TTC549 (cell line): ENCODE measurements at regions not wholly inside any gene's neighbourhood (a gene's known extent, or its start where the extent isn't known, plus 50 kb on each side); places are given as distances from the start of the nearest gene placed in this dataset.
"Not testable (repeated sequence)": the region's sequence is repeated elsewhere in the genome, so short reads cannot be mapped to it uniquely, and the experiment has no call there.

Source experiments
- FAIRE-seq: peaks from 2 replicates; lab custom pipeline; 2012; peaks lifted over from hg19 to GRCh38; lab: Jason Lieb, UNC

DNA sequence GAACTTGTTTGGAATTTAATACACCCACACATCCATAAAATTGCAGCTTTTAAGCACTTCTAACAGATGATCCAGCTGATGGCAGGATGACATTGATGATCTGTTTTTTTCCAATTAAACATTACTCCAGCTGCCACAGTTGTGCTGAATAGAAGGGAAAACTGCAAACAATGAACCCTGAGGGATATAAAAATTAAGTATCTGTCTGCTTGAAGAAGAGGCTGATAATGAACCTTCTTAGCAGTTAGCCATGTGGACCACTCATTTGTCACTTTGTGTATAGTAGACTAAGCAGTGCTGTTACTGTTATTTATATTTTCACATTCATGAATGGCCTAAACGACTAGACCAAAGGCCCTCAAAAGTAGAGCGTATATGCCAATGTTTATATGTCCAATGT lies 1201.0 kb upstream of the LRRTM1 start:
- no peak for FAIRE-seq

- FAIRE-seq: no peak
Observed at GRCh38 chr2:81495556-81495955, 1191.0 kb upstream of the LRRTM1 start.

GRCh38 chr2:81483254-81483653 lies 1178.7 kb upstream of the LRRTM1 start:
- no peak for FAIRE-seq

GRCh38 chr2:81481994-81482368 lies 1177.4 kb upstream of the LRRTM1 start:
- no peak for FAIRE-seq

GRCh38 chr2:81481242-81481993 lies 1176.9 kb upstream of the LRRTM1 start:
- no peak for FAIRE-seq

GRCh38 chr2:81467096-81467495 lies 1162.5 kb upstream of the LRRTM1 start:
- FAIRE-seq: no peak

DNA sequence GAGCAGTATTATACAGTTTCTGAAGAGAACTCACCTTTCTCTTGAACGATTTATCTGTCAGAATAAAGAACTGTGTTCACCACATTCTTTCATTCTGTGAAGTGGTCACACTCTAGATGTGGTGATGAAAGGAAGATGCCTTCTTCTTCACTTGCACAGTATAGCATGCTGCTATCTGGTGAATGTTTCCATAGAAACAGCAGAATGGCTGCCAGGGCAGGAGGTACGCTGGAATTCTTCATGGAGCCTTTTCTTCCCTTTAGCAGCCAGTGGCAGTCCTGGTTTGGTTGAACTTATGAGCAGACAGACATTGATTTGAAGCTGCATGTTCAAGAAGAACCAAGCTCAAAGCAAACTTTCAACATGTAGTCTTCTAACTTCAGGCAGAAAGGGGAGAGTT lies 1157.9 kb upstream of the LRRTM1 start:
- no peak for FAIRE-seq

DNA sequence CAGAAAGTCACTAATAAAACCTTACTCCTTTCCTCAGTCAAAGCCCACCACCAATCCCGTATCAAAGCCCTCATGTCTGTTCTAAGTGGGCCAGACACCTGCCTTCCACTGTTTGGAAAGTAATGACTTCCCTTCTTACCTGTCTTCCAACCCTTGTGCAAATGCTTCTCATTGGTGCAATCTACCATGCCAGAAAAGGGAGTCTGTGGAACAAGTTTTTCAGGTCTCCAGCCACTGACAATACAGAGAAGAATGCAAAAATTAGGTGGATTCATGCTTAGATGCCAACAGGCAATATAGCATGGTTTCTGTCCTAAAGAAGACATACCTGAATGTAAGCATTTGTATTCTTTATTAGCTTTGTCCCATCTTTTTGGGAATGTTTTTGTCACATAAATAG lies 1140.6 kb upstream of the LRRTM1 start:
- no peak for FAIRE-seq

GRCh38 chr2:81437456-81438000 lies 1133.0 kb upstream of the LRRTM1 start:
- no peak for FAIRE-seq

GRCh38 chr2:81436256-81436655 lies 1131.7 kb upstream of the LRRTM1 start:
- FAIRE-seq: no peak

- no peak for FAIRE-seq
Observed at GRCh38 chr2:81412681-81413080, 1108.1 kb upstream of the LRRTM1 start.

GRCh38 chr2:81403508-81403907 lies 1099.0 kb upstream of the LRRTM1 start:
- FAIRE-seq: no peak

DNA sequence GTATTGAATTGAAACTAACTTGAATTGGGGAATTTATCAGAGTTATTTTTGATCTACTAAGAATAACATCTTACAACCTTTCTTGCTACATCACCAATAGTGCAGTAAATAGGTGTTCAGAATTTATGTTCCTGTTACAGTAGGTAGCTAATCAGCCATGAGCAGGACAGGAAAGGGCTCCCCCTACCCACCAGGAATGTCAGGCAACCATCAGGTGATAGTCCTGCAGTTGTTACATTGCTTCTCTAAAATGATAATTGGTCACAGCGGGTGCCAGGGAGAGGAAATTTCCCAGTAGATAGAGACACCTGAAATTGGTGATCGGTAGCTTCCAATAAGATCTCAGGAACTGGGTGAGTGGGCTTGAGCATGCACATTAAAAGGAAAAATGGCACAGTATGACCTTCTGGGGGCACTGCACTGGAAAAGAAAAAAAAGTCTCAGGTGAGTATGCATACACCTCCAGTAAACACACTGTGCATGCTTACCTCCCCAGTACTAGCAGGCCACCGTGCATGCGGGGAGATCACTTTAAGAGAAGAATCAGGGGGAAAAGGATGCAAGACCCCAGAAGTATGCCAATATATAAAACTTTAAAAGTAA lies 1092.0 kb upstream of the LRRTM1 start:
- FAIRE-seq: no peak

DNA sequence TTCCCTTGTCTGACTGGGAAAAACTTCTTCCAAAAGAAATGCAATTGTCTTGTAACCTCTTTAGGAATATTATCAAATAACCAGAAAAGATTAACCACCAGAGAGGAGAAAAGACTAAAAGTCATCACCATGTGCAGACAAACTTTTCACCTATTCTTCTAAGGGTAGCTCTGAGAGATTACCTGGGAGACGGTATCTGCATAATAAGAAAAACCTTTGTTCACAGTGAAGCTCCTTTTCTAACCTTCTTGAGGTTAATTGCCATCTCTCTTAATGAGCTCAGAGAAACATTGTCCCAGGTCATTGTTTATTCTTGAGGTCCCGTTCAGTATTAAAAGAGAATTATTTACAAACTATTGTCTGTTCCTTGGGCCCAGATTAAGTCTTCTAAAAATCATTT lies 1091.2 kb upstream of the LRRTM1 start:
- FAIRE-seq: no peak

DNA sequence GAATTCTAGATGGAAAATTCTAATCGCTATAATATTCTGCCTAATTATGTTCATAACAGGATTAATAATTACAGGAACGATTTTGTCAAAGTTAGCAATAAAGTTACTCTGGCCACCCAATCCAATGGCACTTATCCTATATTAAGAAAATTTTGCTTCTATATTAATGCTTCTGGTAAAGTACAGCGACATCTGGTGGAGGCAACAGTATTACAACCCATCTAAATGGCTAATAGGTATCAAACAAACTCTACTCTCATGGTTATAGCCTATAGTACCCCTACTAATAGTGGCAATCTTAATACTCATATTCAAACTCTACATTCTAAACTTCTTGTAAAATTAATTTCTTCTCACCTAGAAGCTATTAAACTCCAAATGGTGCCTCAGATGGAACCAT lies 1084.7 kb upstream of the LRRTM1 start:
- FAIRE-seq: no peak

GRCh38 chr2:81363800-81364199 lies 1059.2 kb upstream of the LRRTM1 start:
- no peak for FAIRE-seq

GRCh38 chr2:81362468-81362867 lies 1057.9 kb upstream of the LRRTM1 start:
- FAIRE-seq: not testable (repeated sequence)

DNA sequence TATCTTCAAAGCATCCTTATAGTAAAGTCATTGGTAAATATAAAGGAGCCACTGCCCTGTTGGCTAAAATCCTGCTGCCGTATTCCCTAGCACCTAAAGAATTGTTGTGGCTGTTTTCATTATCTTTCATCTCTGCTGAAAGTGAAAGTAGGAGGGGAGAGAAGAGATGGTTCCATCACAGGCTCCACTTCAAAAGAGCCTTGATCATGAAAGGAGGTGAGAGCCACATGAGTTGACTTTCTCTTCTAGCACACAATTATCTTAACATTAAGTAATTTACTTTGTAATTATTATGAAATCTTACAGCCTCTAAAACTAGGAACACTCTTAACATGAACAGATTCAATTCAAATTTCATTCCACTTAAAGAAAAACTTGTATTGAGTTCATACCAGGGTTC lies 1050.9 kb upstream of the LRRTM1 start:
- FAIRE-seq: no peak

GRCh38 chr2:81334046-81334445 lies 1029.5 kb upstream of the LRRTM1 start:
- FAIRE-seq: no peak

DNA sequence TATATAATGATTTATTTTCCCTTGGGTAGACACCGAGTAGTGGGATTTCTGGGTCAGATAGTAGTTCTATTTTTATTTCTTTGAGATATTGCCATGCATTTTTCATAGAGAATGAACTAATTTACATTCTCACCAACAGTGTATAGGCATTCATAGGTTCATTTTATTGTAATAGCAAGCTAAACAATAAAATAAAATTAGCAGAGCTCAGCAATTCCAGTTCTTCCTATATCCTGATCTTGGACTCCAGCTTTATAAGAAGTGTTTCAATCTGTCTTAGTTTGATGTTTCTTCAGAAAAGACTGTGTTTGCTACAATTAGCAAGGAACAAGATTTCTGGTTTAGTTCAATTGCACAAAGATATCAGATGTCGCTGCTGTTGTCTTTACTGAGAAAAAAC lies 1024.4 kb upstream of the LRRTM1 start:
- no peak for FAIRE-seq

DNA sequence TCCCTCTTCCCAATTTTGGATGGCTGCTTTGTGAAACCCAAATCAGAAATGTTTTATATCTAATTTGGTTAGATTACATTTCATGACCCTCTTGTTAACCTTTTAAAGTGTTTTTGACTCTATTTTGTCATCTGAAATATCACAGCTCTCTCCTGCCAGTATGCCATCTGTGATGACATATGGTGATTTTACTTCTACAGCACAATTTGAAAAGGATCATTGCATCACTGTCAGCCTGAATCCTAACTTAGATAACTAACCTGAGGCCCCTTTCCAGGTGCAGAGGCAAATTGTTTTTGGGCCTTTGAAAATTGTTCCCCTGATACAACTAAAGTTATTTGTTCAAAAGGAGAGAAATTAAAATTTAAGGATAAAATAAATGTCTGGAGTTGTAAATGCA lies 1023.4 kb upstream of the LRRTM1 start:
- FAIRE-seq: no peak

DNA sequence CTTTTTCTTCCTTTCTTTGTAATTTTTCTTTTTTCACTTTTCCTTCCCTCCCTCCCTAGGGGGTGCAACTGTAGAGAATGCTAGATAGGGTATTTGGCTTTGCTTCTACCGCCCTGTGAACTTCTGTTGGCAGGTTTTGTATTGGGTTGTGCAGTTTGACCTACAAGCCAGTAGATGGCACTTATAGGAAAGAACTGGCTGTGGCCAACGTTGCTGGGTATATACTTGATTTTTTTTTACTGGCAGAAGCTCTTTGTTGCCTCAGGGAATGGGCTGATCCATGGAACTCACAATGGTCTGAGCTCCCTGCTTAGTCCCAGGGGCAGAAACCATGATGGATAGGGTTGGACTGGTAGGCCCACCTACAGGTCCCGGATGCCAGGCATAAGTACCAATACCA lies 1019.5 kb upstream of the LRRTM1 start:
- FAIRE-seq: no peak

- no peak for FAIRE-seq
Observed at GRCh38 chr2:81304154-81304830, 999.7 kb upstream of the LRRTM1 start.
